Activated naive CD8-positive, alpha-beta T cell treated with anti-CD3 and anti-CD28 coated beads for 36 hours (primary cell): ENCODE measurements at regions not wholly inside any gene's neighbourhood (a gene's known extent, or its start where the extent isn't known, plus 50 kb on each side); places are given as distances from the start of the nearest gene placed in this dataset.

ENCODE experiments used
- DNase-seq: peaks from one replicate; pipeline ENCODE4 v3.0.0; 2021
- H3K27ac Mint-ChIP-seq: one replicate; pipeline ENCODE4 v1.8.0; 2022; ENCODE audit warnings: mild to moderate bottlenecking, moderate library complexity, mixed read lengths
- H3K27me3 Mint-ChIP-seq: one replicate; pipeline ENCODE4 v1.8.0; 2022; ENCODE audit warnings: mild to moderate bottlenecking, mixed read lengths
- H3K36me3 Mint-ChIP-seq: one replicate; pipeline ENCODE4 v1.8.0; 2021; ENCODE audit warnings: mild to moderate bottlenecking, mixed read lengths
- H3K4me1 Mint-ChIP-seq: one replicate; pipeline ENCODE4 v1.8.0; 2021; ENCODE audit warnings: mixed read lengths
- H3K4me3 Mint-ChIP-seq: one replicate; pipeline ENCODE4 v1.8.0; 2022; ENCODE audit warnings: mild to moderate bottlenecking, moderate library complexity, mixed read lengths
- H3K9me3 Mint-ChIP-seq: one replicate; pipeline ENCODE4 v1.8.0; 2022; ENCODE audit warnings: mixed read lengths

GRCh38 chr9:113794721-113795120, 81.4 kb upstream of the ZNF618 start:
- Mint-ChIP-seq H3K36me3 (no peaks in the 10 kb centered on the region), H3K27ac (no peak overlapping the region), H3K4me3 (no peak overlapping the region), H3K9me3 (peaks cover 4% of the 10 kb centered on the region), H3K4me1 (no peaks in the 10 kb centered on the region), H3K27me3 (peaks cover 8% of the 10 kb centered on the region)
- no peak for DNase-seq

GRCh38 chr9:113795811-113796392, 80.2 kb upstream of the ZNF618 start:
- peaks cover 3% of the 10 kb centered on the region for H3K9me3 Mint-ChIP-seq
- H3K27ac Mint-ChIP-seq, result no peak overlapping the region
- no peak for DNase-seq

GRCh38 chr9:113796646-113797426, 79.3 kb upstream of the ZNF618 start:
- Mint-ChIP-seq H3K4me3 (no peak overlapping the region), H3K27ac (no peak overlapping the region), H3K4me1 (no peaks in the 10 kb centered on the region), H3K9me3 (no peaks in the 10 kb centered on the region), H3K27me3 (peaks cover 7% of the 10 kb centered on the region), H3K36me3 (no peaks in the 10 kb centered on the region)
- DNase-seq, result no peak

More at GRCh38 chr9:113795811-113796392, 80.2 kb upstream of the ZNF618 start:
- Mint-ChIP-seq H3K4me3 (no peak overlapping the region), H3K27me3 (peaks cover 7% of the 10 kb centered on the region), H3K36me3 (no peaks in the 10 kb centered on the region), H3K4me1 (no peaks in the 10 kb centered on the region)

- Mint-ChIP-seq H3K9me3 (no peaks in the 10 kb centered on the region), H3K27ac (no peak overlapping the region), H3K27me3 (peaks cover 10% of the 10 kb centered on the region), H3K36me3 (no peaks in the 10 kb centered on the region), H3K4me3 (no peak overlapping the region), H3K4me1 (no peaks in the 10 kb centered on the region)
- no peak for DNase-seq
These were observed 77.8 kb upstream of the ZNF618 start for GRCh38 chr9:113798062-113799030.

GRCh38 chr9:113800276-113800675, 75.8 kb upstream of the ZNF618 start:
- H3K4me1 Mint-ChIP-seq, result no peaks in the 10 kb centered on the region
- DNase-seq, result no peak
- H3K27me3 Mint-ChIP-seq, result peaks cover 10% of the 10 kb centered on the region
- H3K4me3 Mint-ChIP-seq, result no peak overlapping the region
- H3K36me3 Mint-ChIP-seq, result no peaks in the 10 kb centered on the region
- no peak overlapping the region for H3K27ac Mint-ChIP-seq
- no peaks in the 10 kb centered on the region for H3K9me3 Mint-ChIP-seq

- DNase-seq, result no peak
- H3K27ac Mint-ChIP-seq, result no peak overlapping the region
- no peak overlapping the region for H3K4me3 Mint-ChIP-seq
- peaks cover 3% of the 10 kb centered on the region for H3K4me1 Mint-ChIP-seq
- peaks cover 19% of the 10 kb centered on the region for H3K27me3 Mint-ChIP-seq
- no peaks in the 10 kb centered on the region for H3K9me3 Mint-ChIP-seq
- H3K36me3 Mint-ChIP-seq, result no peaks in the 10 kb centered on the region
These were observed 72.1 kb upstream of the ZNF618 start for GRCh38 chr9:113803811-113804589.

- H3K27me3 Mint-ChIP-seq, result peaks cover 22% of the 10 kb centered on the region
- H3K4me1 Mint-ChIP-seq, result peaks cover 3% of the 10 kb centered on the region
- DNase-seq, result no peak
- H3K9me3 Mint-ChIP-seq, result no peaks in the 10 kb centered on the region
- H3K4me3 Mint-ChIP-seq, result no peak overlapping the region
- no peaks in the 10 kb centered on the region for H3K36me3 Mint-ChIP-seq
- H3K27ac Mint-ChIP-seq, result no peak overlapping the region
These were observed 70.5 kb upstream of the ZNF618 start for GRCh38 chr9:113805486-113806132.

GRCh38 chr9:113807173-113808061, 68.7 kb upstream of the ZNF618 start:
- Mint-ChIP-seq H3K27me3 (peaks cover 26% of the 10 kb centered on the region), H3K4me3 (no peak overlapping the region), H3K36me3 (no peaks in the 10 kb centered on the region), H3K4me1 (peaks cover 3% of the 10 kb centered on the region), H3K9me3 (no peaks in the 10 kb centered on the region), H3K27ac (no peak overlapping the region)
- peak; percentile 8 for DNase-seq

- peaks cover 3% of the 10 kb centered on the region for H3K4me1 Mint-ChIP-seq
- H3K4me3 Mint-ChIP-seq, result no peak overlapping the region
- H3K27ac Mint-ChIP-seq, result no peak overlapping the region
- H3K9me3 Mint-ChIP-seq, result no peaks in the 10 kb centered on the region
- H3K36me3 Mint-ChIP-seq, result no peaks in the 10 kb centered on the region
- H3K27me3 Mint-ChIP-seq, result peaks cover 36% of the 10 kb centered on the region
- no peak for DNase-seq
These were observed 67.4 kb upstream of the ZNF618 start for GRCh38 chr9:113808391-113809358.

- Mint-ChIP-seq H3K4me3 (no peak overlapping the region), H3K27ac (no peak overlapping the region), H3K27me3 (peaks cover 56% of the 10 kb centered on the region), H3K4me1 (no peaks in the 10 kb centered on the region), H3K9me3 (no peaks in the 10 kb centered on the region), H3K36me3 (no peaks in the 10 kb centered on the region)
- no peak for DNase-seq
These were observed 58.9 kb upstream of the ZNF618 start for GRCh38 chr9:113817171-113817570.

- Mint-ChIP-seq H3K4me3 (no peak overlapping the region), H3K36me3 (no peaks in the 10 kb centered on the region)
These were observed 57.7 kb upstream of the ZNF618 start for GRCh38 chr9:113818391-113818790.

GRCh38 chr9:113822315-113822714, 53.8 kb upstream of the ZNF618 start:
- Mint-ChIP-seq H3K36me3 (no peaks in the 10 kb centered on the region), H3K9me3 (peaks cover 2% of the 10 kb centered on the region)

More at GRCh38 chr9:113818391-113818790, 57.7 kb upstream of the ZNF618 start:
- Mint-ChIP-seq H3K4me1 (no peaks in the 10 kb centered on the region), H3K27me3 (peaks cover 48% of the 10 kb centered on the region), H3K27ac (no peak overlapping the region), H3K9me3 (no peaks in the 10 kb centered on the region)
- no peak for DNase-seq

More at GRCh38 chr9:113822315-113822714, 53.8 kb upstream of the ZNF618 start:
- Mint-ChIP-seq H3K27me3 (peaks cover 35% of the 10 kb centered on the region), H3K4me1 (no peaks in the 10 kb centered on the region), H3K4me3 (no peak overlapping the region), H3K27ac (no peak overlapping the region)
- no peak for DNase-seq
